ENCODE measurements at regions not wholly inside any gene's neighbourhood (a gene's known extent, or its start where the extent isn't known, plus 50 kb on each side); places are given as distances from the start of the nearest gene placed in this dataset.
"Not testable (repeated sequence)": the region's sequence is repeated elsewhere in the genome, so short reads cannot be mapped to it uniquely, and the experiment has no call there.

DNA sequence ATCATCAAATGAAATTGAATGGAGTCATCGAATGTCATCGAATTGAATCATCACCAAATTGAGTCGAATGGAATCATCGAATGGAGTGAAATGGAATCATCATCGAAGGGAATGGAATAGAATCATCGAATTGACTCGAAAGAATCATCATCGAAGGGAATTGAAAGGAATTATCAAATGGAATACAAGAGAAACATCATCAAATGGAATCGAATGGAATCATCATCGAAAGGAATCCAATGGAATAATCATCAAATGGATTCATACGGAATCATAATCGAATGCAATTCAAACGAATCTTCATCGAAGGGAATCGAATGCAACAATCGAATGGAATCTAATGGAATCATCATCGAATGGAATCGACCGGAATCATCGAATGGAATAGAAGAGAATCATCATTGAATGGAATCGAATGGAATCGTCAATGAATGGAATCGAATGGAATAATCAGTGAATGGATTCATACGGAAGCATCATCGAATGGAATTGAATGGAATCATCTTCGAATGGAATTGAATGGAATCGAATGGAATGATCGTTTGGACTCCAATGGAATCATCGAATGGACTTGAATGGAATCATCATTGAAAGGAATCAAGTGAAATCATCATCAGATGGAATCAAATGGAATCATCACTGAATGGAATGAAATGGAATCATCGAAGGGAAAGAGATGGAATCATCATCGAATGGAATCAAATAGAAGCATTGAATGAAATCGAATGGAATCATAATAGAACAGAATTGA, 238.2 kb downstream of the SHCBP1 start:
- TF ChIP-seq, protein P1, sequence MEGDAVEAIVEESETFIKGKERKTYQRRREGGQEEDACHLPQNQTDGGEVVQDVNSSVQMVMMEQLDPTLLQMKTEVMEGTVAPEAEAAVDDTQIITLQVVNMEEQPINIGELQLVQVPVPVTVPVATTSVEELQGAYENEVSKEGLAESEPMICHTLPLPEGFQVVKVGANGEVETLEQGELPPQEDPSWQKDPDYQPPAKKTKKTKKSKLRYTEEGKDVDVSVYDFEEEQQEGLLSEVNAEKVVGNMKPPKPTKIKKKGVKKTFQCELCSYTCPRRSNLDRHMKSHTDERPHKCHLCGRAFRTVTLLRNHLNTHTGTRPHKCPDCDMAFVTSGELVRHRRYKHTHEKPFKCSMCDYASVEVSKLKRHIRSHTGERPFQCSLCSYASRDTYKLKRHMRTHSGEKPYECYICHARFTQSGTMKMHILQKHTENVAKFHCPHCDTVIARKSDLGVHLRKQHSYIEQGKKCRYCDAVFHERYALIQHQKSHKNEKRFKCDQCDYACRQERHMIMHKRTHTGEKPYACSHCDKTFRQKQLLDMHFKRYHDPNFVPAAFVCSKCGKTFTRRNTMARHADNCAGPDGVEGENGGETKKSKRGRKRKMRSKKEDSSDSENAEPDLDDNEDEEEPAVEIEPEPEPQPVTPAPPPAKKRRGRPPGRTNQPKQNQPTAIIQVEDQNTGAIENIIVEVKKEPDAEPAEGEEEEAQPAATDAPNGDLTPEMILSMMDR (conservative IDR thresholded peaks at IDR 0.05; ENCODE audit: low read depth, low read length), result not testable (repeated sequence)
- TF ChIP-seq EZH2 (IDR thresholded peaks at IDR 0.05; ENCODE audit: low read length, unreplicated experiment), result not testable (repeated sequence)
